CD14-positive monocyte (primary cell): ENCODE measurements at regions not wholly inside any gene's neighbourhood (a gene's known extent, or its start where the extent isn't known, plus 50 kb on each side); places are given as distances from the start of the nearest gene placed in this dataset.

Experiments
- DNase-seq, 3 donors: peaks; one replicate each; pipeline ENCODE4 v3.0.0-alpha.2; 2011 to 2022
- H2AFZ ChIP-seq: 2 replicates; pipeline ENCODE4 v1.6.0; 2012; ENCODE audit warnings: mild to moderate bottlenecking, low read depth, low read length, inconsistent platforms; ENCODE audit not compliant: insufficient read depth, poor library complexity, severe bottlenecking
- H3K27ac ChIP-seq, 2 donors: 1 replicate in 1 of 2; 2 replicates in 1 of 2; pipeline ENCODE4 v1.5.1; 2012 to 2013; ENCODE audit warnings: low read length in 2 of 2, control low read depth in 1 of 2, inconsistent platforms in 1 of 2, low read depth in 1 of 2, mild to moderate bottlenecking in 1 of 2
- H3K27me3 ChIP-seq, 2 donors: one replicate each; pipeline versions ENCODE4 v1.6.0 to v1.6.1; 2011 to 2013; ENCODE audit warnings: low read length in 2 of 2; ENCODE audit not compliant: control insufficient read depth in 2 of 2, insufficient read depth in 2 of 2
- H3K36me3 ChIP-seq, 2 donors: replicated peaks in 1 of 2; 1 replicate in 1 of 2; 2 replicates in 1 of 2; pipeline versions ENCODE4 v1.5.1 to v1.6.1; 2012 to 2013; ENCODE audit warnings: low read length in 2 of 2, control low read depth in 1 of 2, inconsistent platforms in 1 of 2, mild to moderate bottlenecking in 1 of 2; ENCODE audit not compliant: insufficient read depth in 2 of 2, control insufficient read depth in 1 of 2
- H3K4me1 ChIP-seq, 2 donors: 1 replicate in 1 of 2; 2 replicates in 1 of 2; pipeline versions ENCODE4 v1.5.1 to v1.6.1; 2012 to 2013; ENCODE audit warnings: low read length in 2 of 2, control low read depth in 1 of 2, inconsistent platforms in 1 of 2, mild to moderate bottlenecking in 1 of 2, moderate library complexity in 1 of 2; ENCODE audit not compliant: insufficient read depth in 2 of 2, control insufficient read depth in 1 of 2
- H3K4me2 ChIP-seq: replicated peaks from 2 replicates; pipeline ENCODE3; 2012; ENCODE audit warnings: low read length, moderate library complexity, mild to moderate bottlenecking; ENCODE audit not compliant: poor library complexity, severe bottlenecking; ENCODE audit errors: extremely low read depth
- H3K4me3 ChIP-seq, 3 experiments: fragments of 200-600 bp in 1 of 3; sonication (generic) in 1 of 3; replicated peaks in 1 of 3; 1 replicate in 2 of 3; 2 replicates in 1 of 3; pipeline ENCODE4 v1.5.1; 2011 to 2013; ENCODE audit warnings: low read length in 3 of 3, mild to moderate bottlenecking in 3 of 3, control low read depth in 2 of 3, low read depth in 2 of 3, inconsistent platforms in 1 of 3, moderate library complexity in 1 of 3
- H3K79me2 ChIP-seq: 2 replicates; pipeline ENCODE4 v1.6.0; 2012; ENCODE audit warnings: mild to moderate bottlenecking, control low read depth, inconsistent platforms, low read length, moderate library complexity; ENCODE audit not compliant: insufficient read depth
- H3K9ac ChIP-seq: 2 replicates; pipeline ENCODE4 v1.6.0; 2017; ENCODE audit warnings: low read length, mild to moderate bottlenecking; ENCODE audit not compliant: insufficient read depth, poor library complexity, severe bottlenecking
- H3K9me3 ChIP-seq, 2 donors: replicated peaks in 1 of 2; 1 replicate in 1 of 2; 2 replicates in 1 of 2; pipeline versions ENCODE4 v1.5.1 to v1.6.1; 2012 to 2013; ENCODE audit warnings: low read length in 2 of 2, control low read depth in 1 of 2; ENCODE audit not compliant: control insufficient read depth in 1 of 2, insufficient read depth in 1 of 2
- H4K20me1 ChIP-seq: 2 replicates; pipeline ENCODE4 v1.6.0; 2012; ENCODE audit warnings: mild to moderate bottlenecking, low read length, control low read depth, moderate library complexity; ENCODE audit not compliant: insufficient read depth
- H3K27ac Mint-ChIP-seq, 7 donors: one replicate each; pipeline ENCODE4 v1.8.0; 2020; ENCODE audit warnings: mild to moderate bottlenecking in 7 of 7, mixed read lengths in 7 of 7, moderate library complexity in 6 of 7, inconsistent platforms in 2 of 7
- H3K27me3 Mint-ChIP-seq, 3 donors: one replicate each; pipeline ENCODE4 v1.8.0; 2021 to 2022; ENCODE audit warnings: low read depth in 3 of 3, mild to moderate bottlenecking in 3 of 3, mixed read lengths in 3 of 3, moderate library complexity in 3 of 3, inconsistent platforms in 1 of 3
- H3K36me3 Mint-ChIP-seq, 2 donors: one replicate each; pipeline ENCODE4 v1.8.0; 2020; ENCODE audit warnings: mixed read lengths in 2 of 2, inconsistent platforms in 1 of 2, mild to moderate bottlenecking in 1 of 2
- H3K4me1 Mint-ChIP-seq: one replicate; pipeline ENCODE4 v1.8.0; 2020; ENCODE audit warnings: mild to moderate bottlenecking, mixed read lengths
- H3K4me3 Mint-ChIP-seq, 2 donors: one replicate each; pipeline ENCODE4 v1.8.0; 2020; ENCODE audit warnings: mild to moderate bottlenecking in 2 of 2, mixed read lengths in 2 of 2, moderate library complexity in 1 of 2
- H3K9me3 Mint-ChIP-seq, 7 donors: one replicate each; pipeline ENCODE4 v1.8.0; 2020 to 2022; ENCODE audit warnings: mixed read lengths in 7 of 7, mild to moderate bottlenecking in 6 of 7, moderate library complexity in 6 of 7, inconsistent platforms in 2 of 7
- WGBS: methylation state at CpG from one replicate; pipeline ENCODE4 v1.1.5; 2013; ENCODE audit warnings: missing lambda C conversion rate; ENCODE audit not compliant: insufficient coverage; 5-methylcytosine and 5-hydroxymethylcytosine counted together
- intact Hi-C, 2 donors: fragments of 100-400 bp; cut with micrococcal nuclease; formaldehyde crosslinking; loops; one replicate each; pipeline versions ENCODE4 v1.15.0 to v1.15.1; 2023
- TF ChIP-seq, protein P1 (sequence below): fragments of 200-600 bp; IDR thresholded peaks from one replicate; pipeline ENCODE4 v1.8.0; 2022; ENCODE audit warnings: antibody characterized with exemption, mild to moderate bottlenecking

DNA sequence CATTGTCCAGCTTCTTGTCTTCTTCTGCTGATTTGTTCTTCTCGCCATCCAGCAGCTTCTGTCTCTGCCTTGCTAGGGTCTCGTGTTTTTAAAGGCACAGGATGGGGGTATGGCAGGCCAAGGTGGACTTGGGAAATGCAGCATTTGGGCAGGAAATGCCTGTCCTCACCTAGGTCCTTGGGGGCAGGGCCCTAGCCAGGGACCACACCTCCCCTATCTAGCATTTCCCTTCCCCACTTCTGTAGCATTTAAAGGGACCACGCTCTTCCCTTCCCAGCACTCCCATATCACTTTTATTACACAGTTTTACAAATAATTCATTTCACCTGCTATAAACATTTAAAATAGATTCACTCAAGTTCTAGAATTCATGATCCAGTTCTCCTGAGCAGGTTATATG is 315.4 kb upstream of the LMCD1 start:
- Histone ChIP-seq H3K79me2 (no peaks in the 10 kb centered on the region), H3K27me3 (no peaks in the 10 kb centered on the region), H3K27ac (no peak overlapping the region), H3K9me3 (peaks cover 1 to 7% of the 10 kb centered on the region in 2 donors), H3K9ac (no peak overlapping the region), H3K4me2 (no peak overlapping the region), H3K4me3 (no peak overlapping the region), H3K4me1 (peaks cover 3 to 6% of the 10 kb centered on the region in 2 donors), H3K36me3 (no peaks in the 10 kb centered on the region), H4K20me1 (no peaks in the 10 kb centered on the region), H2AFZ (no peak overlapping the region)
- Mint-ChIP-seq H3K9me3 (peaks cover under 1 to 13% (median 6%) of the 10 kb centered on the region in 7 donors), H3K27ac (no peak overlapping the region), H3K4me1 (peaks cover 22% of the 10 kb centered on the region), H3K36me3 (no peaks in the 10 kb centered on the region), H3K27me3 (peaks cover 0 to 2% (median 1%) of the 10 kb centered on the region in 3 donors), H3K4me3 (no peak overlapping the region)
- TF ChIP-seq, protein P1, sequence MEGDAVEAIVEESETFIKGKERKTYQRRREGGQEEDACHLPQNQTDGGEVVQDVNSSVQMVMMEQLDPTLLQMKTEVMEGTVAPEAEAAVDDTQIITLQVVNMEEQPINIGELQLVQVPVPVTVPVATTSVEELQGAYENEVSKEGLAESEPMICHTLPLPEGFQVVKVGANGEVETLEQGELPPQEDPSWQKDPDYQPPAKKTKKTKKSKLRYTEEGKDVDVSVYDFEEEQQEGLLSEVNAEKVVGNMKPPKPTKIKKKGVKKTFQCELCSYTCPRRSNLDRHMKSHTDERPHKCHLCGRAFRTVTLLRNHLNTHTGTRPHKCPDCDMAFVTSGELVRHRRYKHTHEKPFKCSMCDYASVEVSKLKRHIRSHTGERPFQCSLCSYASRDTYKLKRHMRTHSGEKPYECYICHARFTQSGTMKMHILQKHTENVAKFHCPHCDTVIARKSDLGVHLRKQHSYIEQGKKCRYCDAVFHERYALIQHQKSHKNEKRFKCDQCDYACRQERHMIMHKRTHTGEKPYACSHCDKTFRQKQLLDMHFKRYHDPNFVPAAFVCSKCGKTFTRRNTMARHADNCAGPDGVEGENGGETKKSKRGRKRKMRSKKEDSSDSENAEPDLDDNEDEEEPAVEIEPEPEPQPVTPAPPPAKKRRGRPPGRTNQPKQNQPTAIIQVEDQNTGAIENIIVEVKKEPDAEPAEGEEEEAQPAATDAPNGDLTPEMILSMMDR, result no peak
- WGBS, result 82% methylated on average over 1 of the region's 3 CpGs
- DNase-seq, result no peak
- intact Hi-C loops, result no loop called here

DNA sequence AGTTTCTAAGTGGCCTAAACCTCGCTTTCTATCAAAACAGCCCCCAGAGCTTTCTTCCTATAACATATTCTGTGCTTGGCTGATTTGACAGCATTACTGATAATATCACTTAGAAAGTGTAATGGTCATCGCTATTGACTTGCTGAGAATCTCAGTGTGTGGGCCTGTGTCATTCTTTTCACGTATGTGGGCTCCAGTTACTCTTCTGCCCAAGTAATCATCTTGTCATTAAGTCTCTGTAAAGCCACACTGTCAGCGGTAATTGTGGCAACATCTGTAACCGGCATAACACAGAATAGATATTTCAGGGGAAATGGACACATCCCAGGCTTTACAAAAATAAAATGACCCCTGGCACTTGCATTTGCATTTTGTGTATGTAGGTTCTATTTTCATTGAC is 313.6 kb upstream of the LMCD1 start:
- H3K9me3 Mint-ChIP-seq, result peaks cover 9 to 29% (median 17%) of the 10 kb centered on the region in 7 donors
- Histone ChIP-seq H3K4me1 (peaks cover 3 to 6% of the 10 kb centered on the region in 2 donors), H3K9ac (no peak overlapping the region), H3K27me3 (no peaks in the 10 kb centered on the region), H3K36me3 (no peaks in the 10 kb centered on the region), H4K20me1 (no peaks in the 10 kb centered on the region), H3K4me3 (no peak overlapping the region), H3K27ac (no peak overlapping the region), H3K79me2 (no peaks in the 10 kb centered on the region), H3K9me3 (peaks cover 8 to 18% of the 10 kb centered on the region in 2 donors), H2AFZ (no peak overlapping the region), H3K4me2 (no peak overlapping the region)
- TF ChIP-seq, protein P1, result no peak
- peaks cover 20% of the 10 kb centered on the region for H3K4me1 Mint-ChIP-seq
- H3K27ac Mint-ChIP-seq, result no peak overlapping the region
- no peaks in the 10 kb centered on the region for H3K27me3 Mint-ChIP-seq
- no peaks in the 10 kb centered on the region for H3K36me3 Mint-ChIP-seq
- H3K4me3 Mint-ChIP-seq, result no peak overlapping the region
- intact Hi-C loops, result no loop called here
- DNase-seq, result no peak
- 100% methylated on average over 2 of the region's 5 CpGs for WGBS
